GM12872 (cell line): ENCODE measurements at regions not wholly inside any gene's neighbourhood (a gene's known extent, or its start where the extent isn't known, plus 50 kb on each side); places are given as distances from the start of the nearest gene placed in this dataset.

Experiments used
- CTCF ChIP-seq: IDR thresholded peaks from 3 replicates; pipeline ENCODE4 v1.5.1; 2011; ENCODE audit warnings: low read depth, mild to moderate bottlenecking, low read length, moderate library complexity; ENCODE audit not compliant: insufficient read depth

DNA sequence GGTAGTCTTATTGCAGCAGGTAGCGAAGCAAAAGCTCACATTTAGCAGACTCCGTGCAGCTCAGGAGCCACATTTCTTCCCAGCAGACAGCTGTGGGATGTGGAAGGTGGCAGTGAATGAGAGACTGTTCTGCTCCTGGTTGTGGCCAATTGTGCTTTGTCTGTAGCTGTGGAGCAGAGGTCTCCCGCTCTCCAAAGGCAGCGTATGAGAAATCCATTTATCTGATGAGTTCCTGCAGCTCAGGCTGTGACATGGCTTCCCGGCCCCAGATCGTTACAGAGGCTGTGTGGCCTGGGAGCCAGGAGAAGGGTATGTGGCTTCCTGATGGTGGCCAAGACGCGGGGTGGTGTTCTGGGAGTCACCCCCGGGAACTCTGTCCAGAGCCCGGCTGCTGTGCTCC lies 64.5 kb upstream of the KIF16B start:
- TF ChIP-seq CTCF: no peak

- no peak for TF ChIP-seq CTCF
Observed at GRCh38 chr20:16626849-16627248, 53.6 kb upstream of the KIF16B start.

DNA sequence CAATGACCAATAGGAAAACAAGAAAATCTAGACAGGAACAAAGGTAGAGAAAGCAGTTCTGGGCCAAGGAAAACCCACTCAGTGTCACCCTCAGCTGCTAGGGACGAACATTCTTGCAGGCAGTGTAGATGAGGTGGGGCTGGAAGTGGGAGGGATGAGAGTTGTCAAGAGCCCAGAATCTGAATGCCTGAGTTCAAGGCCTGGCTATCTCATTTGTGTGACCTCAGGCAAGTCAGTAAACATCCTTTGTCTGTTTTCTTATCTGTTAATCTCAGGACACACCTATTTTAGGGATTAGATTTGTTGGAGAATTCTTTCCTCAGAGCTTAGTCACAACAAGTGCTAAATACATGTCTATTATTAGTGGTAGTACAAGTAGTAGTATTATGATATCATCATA lies 50.9 kb upstream of the KIF16B start:
- TF ChIP-seq CTCF: no peak
